ENCODE measurements at regions not wholly inside any gene's neighbourhood (a gene's known extent, or its start where the extent isn't known, plus 50 kb on each side); places are given as distances from the start of the nearest gene placed in this dataset.

DNA sequence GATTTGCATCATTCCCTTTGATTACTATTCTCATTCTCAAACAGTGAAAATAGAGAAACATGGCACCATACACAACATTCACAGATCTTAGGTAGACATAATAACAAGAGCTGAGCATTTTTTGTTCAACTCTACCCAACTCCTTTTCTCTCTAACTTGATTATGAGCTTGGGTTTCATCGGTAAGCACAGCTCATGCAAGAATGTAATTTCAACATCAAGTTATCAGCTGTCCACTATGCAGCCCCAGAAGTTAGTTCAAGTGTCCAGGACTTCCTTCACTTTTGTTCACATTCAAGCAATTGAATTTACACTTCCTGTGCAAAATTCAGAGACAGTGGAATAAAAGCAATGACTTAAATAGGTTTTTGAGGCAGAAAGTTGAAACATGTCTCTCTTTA, 297.7 kb upstream of the SASH1 start:
- no peak for DNase-seq (ENCODE audit: low read depth)

DNA sequence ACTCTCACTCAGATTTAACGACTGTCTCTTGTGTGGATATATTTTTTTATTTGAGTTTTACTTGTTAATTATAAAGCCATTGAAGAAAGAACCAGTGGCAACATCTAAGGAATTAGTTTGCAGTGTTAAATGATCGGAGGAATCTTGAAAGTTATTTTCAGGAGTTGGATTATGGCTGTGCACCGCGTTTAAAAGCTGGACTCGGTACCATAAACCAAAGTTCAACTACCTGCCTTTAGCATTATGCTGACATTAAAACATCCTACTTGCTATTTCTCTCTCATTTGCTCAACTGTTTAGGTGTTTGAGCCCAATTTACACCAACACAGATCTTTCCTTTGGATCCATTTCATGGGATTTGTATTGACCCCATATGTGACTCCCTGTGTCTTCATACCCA, 289.4 kb upstream of the SASH1 start:
- DNase-seq (ENCODE audit: low read depth), result no peak

DNA sequence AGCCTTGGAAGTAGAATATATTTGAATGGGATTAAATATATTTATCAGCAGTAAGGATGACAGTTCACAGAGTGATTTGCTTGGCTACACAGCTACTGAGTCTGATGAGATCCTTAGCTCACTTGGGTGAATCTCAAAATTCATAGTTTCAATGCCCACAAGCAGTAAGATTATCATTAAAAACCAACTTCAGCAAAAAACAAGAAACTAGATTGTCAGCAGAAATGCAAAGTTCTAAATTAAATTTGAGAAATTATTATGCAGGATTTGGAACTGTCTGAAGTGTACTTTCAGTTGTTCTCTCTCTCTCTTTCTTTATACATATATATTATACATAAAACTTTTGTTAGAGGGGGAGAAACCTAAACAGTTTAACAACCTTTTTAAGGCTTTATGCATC, 288.8 kb upstream of the SASH1 start:
- DNase-seq (ENCODE audit: low read depth), result no peak

DNA sequence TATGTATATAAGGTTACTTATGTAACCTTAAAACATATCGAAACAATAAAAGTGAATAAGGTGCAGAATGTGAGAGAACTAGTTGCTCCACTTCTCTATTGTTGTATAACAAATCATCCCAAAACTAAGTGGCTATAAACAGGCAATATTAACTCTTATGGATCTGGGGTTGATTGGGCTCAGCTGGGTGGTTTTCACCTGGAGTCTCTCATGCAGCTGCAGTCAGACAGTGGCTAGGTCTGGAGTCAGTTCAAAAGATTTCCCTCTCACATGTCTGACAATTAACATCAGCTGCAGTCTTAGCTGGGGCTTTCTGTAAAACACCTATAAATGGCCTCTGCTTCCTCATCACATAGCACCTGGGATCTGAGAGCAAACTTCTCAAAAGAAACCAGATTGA, 288.4 kb upstream of the SASH1 start:
- no peak for DNase-seq (ENCODE audit: low read depth)

DNA sequence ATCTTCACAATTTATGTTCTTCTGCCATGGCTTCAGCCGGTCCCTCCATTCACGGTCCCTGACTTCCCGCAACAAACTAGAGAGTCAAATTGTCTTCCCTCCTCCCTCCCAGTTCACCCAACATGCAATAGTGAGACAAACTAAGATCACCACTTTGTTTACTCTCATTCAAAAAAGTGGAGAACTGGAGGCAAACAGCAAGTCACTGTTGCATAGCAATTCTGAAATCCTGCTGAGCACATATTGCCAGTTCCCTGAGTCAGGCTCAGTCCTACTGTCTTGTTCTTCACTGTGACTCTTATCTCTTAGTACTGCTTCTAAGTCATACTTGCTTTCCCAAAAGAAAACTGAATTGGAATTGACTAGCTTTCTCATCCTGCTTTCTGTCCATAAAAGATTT, 287.2 kb upstream of the SASH1 start:
- DNase-seq (ENCODE audit: low read depth), result no peak

DNA sequence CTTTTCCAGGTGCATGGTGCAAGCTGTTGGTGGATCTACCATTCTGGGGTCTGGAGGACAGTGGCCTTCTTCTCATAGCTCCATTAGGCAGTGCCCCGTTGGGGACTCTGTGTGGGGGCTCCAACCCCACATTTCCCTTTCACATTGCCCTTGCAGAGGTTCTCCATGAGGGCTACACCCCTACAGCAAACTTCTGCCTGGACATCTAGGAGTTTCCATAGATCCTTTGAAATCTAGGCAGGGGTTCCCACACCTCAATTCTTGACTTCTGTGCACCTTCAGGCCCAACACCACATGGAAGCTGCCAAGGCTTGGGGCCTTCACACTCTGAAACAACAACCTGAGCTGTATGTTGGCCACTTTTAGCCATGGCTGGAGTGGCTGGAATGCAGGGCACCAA, 282.8 kb upstream of the SASH1 start:
- no peak for DNase-seq (ENCODE audit: low read depth)

DNA sequence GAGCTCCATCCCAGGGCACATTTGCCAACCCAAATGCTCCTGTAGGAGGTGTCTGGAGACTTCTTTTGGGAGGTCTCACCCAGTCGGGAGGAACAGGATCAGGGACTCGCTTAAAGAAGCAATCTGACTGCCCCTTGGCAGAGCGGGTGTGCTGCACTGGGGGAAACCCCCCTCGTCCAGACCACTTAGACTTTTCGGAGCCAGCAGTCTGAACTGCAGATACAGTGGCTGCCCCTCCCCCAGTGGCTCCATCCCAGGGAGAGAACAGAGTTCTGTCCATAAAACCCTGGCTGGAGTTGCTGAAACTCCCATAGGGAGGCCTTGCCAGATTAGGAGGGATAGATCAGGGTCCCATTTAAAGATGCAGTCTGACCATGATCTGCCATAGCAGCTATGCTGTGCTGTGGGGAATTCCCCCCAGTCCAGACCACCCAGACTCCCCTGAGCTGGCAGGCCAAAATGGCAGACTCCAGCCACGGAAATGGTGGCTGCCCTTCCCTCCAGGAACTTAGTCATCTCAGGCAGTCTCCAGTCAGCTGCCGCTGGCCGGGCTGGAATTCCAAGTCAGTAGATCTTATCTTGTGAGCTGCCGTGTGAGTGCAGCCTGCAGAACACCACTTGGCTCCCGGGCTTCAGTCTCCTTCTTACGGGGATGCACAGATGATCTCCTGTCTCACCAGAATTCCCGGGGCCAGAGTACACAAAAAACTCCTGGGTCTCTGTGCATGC, 278.1 kb upstream of the SASH1 start:
- no peak for DNase-seq (ENCODE audit: low read depth)

DNA sequence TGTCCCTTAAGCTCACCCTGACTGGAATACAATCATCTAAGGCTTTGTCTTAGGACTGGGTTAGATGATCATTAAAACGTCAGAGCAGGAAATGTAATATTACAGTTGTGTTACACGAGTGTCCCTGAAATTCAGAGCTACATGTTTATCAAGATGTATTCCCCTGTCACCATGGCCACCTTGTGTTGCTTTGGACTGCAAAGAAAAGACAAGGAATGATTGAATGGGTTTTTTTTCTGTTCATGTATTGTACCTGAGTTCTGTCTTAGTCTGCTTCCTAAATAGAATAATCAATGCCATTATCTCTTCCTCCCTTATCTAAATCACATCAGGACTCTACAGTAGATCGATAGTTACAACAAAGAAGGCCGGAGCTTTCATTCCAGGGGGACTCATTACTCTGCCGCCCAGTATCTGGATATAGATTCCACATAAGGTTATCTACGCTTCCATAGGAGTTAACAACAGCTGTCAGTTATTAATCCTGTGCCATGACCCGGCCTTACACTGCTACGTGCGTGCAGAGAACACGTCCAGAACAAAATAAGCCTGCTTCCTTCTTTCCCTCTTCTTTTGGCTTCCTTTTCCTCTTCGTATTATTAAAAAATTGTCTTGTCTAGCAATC, 274.1 kb upstream of the SASH1 start:
- no peak for DNase-seq (ENCODE audit: low read depth)

DNA sequence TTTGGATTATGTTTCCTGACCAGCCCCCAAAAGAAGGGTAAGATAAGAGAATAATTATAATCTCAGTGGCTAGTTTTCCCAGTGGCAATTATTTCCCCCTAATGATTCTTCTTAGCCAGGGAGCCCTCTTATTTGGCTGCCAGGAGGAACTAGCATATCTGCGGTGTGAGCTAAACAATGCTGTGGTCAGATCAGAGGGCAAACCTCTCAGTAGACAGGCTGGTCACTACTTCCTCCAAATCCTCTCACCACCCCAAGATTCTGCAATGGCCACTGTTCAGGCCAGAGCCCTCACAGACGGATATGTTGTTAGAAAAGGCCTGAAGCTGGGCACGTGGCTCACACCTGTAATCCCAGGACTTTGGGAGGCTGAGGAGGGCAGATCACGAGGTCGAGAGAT, 273.4 kb upstream of the SASH1 start:
- no peak for DNase-seq (ENCODE audit: low read depth)

DNA sequence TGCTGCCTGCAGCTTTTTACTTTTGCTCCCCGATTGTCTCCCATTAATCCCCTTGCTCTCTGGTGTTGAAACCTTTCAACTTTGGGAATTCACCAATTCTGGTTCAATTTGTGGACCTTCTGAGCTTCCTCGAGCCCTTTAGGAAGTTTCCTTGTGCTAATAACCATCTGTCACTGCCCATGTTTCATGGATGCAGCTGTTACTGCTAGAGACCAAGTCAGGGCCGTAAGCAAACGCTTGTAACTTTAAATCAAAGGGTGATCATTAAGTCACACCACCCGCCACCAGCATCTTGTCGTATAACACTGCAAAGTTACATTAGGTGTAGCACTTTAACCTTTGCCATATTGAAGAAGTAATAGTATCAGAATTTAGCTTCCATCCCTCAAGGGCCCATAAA, 268.3 kb upstream of the SASH1 start:
- no peak for DNase-seq (ENCODE audit: low read depth)

DNA sequence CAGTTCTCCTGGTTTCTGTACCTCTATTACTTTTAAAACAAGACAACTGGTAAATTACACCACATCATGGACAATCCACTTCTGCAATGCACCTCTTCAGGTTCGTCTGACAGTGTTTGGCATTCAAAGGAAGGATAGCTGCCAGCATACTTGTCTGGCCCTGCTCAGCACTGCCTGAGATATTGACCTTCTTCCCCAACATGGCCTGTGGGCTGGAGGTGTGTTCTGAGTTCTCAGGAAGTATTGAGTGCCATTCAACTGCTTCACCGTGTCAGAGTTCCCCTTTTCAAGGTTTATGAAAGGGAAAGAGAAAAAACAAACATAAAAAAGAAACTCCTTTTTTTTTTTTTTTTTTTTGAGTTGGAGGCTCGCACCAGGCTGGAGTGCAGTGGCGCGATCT, 267.9 kb upstream of the SASH1 start:
- no peak for DNase-seq (ENCODE audit: low read depth)

DNA sequence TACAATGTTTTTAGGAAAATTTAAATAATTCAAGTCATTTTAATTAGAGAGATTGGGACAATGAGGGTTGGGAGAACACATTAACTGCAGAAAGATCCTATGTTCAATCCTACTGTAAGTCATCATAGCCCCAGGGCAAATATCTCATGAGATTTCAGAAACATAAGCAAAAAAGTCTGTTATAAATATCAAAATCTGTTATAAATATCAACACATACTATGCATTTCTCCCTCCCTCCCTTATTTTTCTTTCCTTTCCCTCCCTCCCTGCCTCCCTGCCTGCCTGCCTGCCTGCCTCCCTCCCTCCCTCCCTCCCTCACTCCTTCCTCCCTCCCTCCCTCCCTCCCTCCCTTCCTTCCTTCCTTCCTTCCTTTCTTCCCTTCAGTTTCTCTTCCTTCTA, 267.3 kb upstream of the SASH1 start:
- no peak for DNase-seq (ENCODE audit: low read depth)

DNA sequence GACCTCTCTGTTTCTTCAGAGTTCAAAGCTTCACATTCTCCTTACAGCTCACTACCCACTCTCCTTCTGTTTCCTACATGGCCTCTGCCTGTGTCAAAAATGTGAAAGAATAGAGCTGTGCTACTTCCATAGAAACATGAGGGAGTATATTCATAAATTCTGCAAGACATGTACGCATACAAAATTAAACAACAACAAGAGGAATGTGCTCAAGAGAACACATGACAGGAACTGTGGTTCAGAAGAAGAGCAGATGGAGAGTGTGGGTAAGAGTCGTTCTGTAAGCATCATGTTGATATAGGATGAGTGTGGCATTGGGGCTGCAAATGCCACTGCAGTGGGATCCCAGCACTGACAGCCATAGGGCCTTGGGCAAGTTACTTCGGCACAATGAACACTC, 266.6 kb upstream of the SASH1 start:
- no peak for DNase-seq (ENCODE audit: low read depth)

DNA sequence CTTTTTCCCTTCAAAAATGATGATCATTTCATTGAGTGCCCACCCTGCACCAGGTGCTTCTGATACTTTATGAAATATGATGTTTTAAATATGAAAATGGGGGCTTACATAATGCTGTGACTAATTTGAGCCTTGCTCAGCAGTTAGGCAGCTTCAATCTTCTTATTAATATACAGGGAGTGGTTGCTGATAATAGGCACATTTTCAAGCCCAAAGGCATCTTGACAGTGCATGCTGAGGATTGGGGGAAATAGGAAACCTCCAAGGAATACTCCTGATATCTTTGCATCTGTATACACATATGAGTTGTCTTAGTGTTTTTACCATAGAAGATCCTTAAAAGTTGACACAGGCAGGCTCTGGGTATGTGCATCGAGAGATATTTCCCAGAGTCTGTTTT, 262.3 kb upstream of the SASH1 start:
- no peak for DNase-seq (ENCODE audit: low read depth)

DNA sequence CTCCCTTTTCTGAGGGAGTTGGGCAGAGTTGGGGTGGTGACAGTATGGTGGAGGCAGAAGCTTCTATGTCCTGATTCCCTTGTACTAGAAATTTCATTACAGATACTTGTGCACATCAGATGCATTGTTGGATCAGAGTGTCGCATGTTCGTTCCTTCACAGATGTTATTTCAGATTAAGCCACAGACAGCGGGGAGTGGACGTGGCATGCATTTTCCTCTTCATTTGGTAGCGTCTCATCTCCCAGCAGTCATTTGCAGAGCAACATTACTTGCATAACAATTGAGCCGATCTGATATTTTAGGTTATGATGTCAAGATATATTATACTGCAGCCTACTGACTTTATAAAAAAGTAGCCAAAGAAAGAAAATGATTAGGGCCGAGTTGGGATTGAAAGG, 261.6 kb upstream of the SASH1 start:
- no peak for DNase-seq (ENCODE audit: low read depth)

DNA sequence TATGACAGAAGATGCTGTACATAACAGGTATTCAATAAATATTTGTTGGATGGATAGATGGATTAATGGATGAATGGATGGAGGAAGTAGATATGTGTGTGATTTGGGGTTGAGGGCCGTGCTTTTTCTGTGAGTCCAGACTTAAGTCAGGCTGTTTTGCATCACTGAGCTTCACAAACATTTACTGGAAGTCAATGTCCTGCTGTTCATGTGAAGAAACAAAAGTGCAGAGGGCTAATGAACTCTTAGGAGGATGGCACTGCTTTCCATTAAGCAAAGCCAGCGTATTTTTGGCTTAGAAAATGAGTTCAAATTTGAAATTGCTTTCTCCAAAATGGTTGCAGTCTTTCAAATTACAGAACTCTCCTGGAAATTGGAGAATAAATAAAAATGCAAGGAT, 260.6 kb upstream of the SASH1 start:
- DNase-seq (ENCODE audit: low read depth), result no peak

DNA sequence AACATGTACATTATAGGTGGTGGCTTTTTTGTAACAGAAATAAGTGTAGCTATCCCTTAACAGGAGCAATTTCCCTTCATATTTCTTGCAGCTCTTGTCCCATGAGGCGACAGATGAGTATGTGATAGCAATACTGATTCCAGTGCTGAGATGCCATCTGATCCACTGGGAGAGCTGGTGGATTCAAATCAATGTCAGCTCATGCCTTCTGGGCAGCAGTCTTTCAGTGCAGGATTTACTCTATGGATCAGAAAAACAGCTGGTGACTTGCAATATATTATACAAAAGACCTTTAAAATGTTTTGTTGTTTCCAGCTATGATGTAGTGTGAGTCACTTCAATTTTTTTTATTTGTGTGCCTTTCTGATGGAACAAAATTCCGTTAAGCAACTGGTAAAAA, 259.9 kb upstream of the SASH1 start:
- DNase-seq (ENCODE audit: low read depth), result no peak

DNA sequence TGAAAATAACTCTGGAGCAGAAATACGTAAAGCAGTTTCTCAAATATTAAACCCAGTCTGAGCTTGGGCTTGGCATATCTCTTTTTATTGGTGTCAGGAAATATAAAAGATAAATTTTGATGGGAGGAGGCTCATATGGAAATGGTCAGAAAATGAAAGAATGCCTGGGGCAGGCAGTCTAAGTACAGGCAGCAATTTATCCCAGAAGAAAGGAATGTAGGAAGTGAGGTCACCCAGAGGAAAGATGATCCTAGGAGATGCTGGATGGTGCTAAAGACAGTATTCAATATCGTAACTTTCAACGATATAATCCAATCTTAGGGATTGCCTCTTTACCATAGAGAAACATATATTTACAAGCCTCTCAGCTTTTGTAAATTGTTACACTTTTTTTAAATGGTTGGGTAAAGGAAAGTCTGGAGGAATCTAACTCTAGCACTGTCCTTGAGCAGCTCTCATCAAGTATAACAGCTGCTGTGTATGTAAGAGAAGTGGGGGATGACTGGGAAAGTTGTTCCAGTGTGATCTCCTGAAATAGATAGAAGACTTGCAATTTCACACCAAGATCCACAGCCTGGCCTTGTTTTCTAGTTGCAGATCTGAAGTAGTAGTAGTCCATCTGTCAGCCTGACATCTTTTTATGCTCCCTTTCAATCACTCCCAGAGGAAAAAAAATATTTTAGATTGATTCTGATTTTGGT, 256.9 kb upstream of the SASH1 start:
- no peak for DNase-seq (ENCODE audit: low read depth)

DNA sequence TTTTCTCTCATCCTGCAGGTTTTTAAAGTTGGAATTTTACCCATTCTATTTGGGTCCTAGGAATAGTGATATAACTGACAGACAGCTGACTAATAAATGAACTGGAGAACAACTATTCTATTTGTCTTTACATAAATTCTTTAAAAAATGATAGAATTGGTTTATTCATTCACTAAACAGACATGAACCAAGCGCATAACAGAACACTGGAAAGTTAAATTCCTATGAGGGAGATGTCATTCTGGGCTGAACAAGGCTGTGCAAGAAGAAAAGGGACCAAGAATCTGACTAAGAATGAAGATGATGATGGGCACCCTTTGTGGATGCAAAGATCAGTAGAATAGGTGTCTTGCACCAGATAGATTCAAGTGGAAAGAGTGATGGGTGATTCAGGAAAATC, 256.3 kb upstream of the SASH1 start:
- DNase-seq (ENCODE audit: low read depth), result no peak

DNA sequence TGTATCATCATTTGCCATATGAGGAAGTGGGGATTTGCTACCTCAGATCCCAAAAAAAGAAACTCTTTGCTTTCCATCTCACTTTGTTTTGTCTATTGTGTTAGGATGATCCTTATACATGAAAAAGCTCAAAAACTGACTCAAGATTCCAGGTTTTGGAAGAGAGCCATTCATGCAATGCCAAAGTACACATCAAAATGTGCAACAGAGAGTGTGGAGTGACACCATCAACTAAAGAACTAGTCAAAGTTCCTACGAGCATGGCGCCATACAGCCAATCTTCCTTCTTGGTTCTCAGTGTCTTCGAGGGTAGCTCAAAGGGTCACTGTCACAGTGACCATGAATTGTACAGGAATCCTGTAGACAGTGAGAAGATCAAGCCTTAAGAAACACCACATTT, 255.8 kb upstream of the SASH1 start:
- no peak for DNase-seq (ENCODE audit: low read depth)

DNA sequence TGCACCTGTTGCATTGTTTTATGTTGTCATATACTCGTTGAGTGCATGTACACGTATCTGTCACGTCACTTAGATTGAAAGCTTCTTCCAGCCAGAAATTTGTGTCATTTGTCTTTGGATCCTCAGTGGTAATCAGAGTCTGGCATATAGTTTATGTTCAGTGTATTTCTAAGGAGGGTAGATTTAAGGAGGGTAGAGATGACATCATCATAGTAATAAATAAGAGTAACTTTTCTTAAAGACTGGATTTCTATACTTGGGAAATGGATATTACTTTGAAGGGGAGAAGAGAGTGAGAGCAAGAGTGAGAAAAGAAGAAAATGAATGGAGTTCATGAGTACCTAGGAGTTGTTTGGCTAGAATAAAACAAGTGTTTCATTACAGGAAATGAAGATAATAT, 255.0 kb upstream of the SASH1 start:
- DNase-seq (ENCODE audit: low read depth), result no peak

DNA sequence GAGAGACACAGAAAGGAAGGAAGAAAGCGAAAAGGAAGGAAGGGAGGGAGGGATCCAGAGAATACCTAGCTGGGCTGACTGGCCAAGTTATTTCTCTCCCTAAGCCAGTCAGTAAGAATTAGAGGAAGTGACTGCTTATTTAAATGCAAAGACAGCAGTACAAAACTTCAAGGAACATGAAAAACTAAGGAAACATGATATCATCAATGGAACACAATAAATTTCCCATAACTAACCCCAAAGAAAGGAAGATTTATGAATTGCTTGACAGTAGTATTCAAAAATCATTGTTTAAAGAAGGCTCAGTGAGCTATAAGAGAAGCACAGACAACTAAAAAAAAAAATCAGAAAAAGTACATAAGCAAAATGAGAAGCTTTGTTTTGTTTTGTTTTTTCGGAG, 252.3 kb upstream of the SASH1 start:
- no peak for DNase-seq (ENCODE audit: low read depth)

DNA sequence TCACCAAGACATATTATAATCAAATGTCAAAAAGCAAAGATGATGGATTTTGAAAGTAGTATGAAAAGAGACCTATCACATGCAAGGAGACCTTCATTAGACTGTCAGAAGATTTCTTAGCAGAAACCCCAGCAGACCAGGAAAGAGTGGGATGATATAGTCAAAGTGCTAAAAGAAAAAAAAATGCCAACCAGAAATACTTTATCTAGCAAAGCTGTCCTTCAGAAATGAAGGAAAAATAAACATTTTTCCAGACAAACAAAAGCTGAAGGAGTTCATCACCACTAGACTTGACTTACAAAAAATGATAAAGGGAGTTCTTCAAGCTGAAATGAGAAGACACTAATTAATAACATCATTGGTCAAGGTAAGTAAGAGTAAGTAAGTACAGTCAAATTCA, 251.2 kb upstream of the SASH1 start:
- DNase-seq (ENCODE audit: low read depth), result no peak

DNA sequence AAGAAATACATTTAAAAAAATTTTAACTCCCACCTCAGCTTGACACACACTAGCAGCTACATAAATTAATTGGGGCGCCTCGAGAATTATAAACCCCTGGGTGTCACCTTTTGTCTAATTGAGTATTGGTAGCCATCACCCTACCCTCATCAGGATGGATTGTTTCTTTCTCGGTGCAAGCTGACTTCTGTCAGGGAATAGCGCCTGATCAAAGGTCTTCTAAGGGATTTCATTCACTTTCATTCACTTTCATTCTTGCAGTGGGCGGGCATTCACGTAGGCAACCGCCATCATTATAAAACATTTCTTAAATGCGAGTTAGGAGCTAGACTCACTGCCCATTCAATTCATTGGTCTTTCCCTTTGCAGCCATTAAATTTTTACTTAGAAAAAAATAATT, 239.2 kb upstream of the SASH1 start:
- no peak for DNase-seq (ENCODE audit: low read depth)
